ENCODE measurements at regions not wholly inside any gene's neighbourhood (a gene's known extent, or its start where the extent isn't known, plus 50 kb on each side); places are given as distances from the start of the nearest gene placed in this dataset.

DNA sequence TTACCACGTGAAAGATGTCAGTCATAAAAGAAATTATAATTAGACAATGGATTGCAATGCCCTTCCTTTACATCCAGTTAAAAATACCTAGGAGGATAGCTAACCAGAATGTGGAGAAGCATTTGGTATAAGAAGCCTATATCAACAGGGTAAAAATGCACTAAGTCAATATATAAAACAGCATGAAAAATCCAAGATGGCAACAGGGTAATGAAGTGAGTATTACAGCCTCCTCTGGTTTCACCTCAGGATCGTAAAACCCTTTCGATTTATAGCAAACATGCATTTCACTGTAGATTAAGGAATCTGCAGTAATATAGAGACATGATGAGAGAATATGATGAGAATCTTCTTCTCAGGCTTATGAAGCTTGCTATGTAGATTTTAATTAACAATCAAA lies 999.3 kb downstream of the NR2F1-AS1 start:
- no peak overlapping the region for H3K4me3 Mint-ChIP-seq
- intact Hi-C loops (cut with micrococcal nuclease) = no loop called here
- DNase-seq = no peak
- ChIA-PET CTCF (no interaction called here), POLR2A (no interaction called here)
- no peak for ATAC-seq
- no peak overlapping the region for H3K27ac Mint-ChIP-seq
- H3K36me3 Mint-ChIP-seq (ENCODE audit: low read depth) = no peaks in the 10 kb centered on the region
- peaks cover 3% of the 10 kb centered on the region for H3K9me3 Mint-ChIP-seq
- no peaks in the 10 kb centered on the region for H3K4me1 Mint-ChIP-seq (ENCODE audit: low read depth)
- TF ChIP-seq, protein P1, sequence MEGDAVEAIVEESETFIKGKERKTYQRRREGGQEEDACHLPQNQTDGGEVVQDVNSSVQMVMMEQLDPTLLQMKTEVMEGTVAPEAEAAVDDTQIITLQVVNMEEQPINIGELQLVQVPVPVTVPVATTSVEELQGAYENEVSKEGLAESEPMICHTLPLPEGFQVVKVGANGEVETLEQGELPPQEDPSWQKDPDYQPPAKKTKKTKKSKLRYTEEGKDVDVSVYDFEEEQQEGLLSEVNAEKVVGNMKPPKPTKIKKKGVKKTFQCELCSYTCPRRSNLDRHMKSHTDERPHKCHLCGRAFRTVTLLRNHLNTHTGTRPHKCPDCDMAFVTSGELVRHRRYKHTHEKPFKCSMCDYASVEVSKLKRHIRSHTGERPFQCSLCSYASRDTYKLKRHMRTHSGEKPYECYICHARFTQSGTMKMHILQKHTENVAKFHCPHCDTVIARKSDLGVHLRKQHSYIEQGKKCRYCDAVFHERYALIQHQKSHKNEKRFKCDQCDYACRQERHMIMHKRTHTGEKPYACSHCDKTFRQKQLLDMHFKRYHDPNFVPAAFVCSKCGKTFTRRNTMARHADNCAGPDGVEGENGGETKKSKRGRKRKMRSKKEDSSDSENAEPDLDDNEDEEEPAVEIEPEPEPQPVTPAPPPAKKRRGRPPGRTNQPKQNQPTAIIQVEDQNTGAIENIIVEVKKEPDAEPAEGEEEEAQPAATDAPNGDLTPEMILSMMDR (IDR thresholded peaks at IDR 0.05) = no peak
- H3K27me3 Mint-ChIP-seq = no peaks in the 10 kb centered on the region

DNA sequence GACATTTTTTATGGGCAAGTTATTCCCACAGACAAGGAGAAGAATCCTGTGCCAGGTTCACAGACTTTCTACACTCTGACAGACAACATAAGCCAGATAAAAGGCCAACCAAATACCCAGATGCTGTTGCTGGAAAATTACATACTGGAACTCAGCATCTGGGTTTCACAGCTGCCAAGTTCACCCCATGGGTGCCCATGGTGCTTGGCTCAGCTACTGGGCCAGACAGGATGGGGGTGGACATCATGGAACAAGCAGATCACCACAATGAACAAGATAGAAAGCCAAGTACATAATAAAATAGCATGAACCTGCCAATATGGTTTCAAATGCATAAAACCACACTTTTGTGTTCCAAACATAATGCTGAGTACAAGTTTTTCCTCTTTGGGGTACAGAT lies 999.8 kb downstream of the NR2F1-AS1 start:
- ChIA-PET CTCF (no interaction called here), POLR2A (no interaction called here)
- Mint-ChIP-seq H3K4me1 (ENCODE audit: low read depth) (no peaks in the 10 kb centered on the region), H3K4me3 (no peak overlapping the region), H3K27ac (no peak overlapping the region), H3K9me3 (peaks cover 3% of the 10 kb centered on the region), H3K36me3 (ENCODE audit: low read depth) (no peaks in the 10 kb centered on the region), H3K27me3 (no peaks in the 10 kb centered on the region)
- no peak for ATAC-seq
- DNase-seq = no peak
- intact Hi-C loops (cut with micrococcal nuclease) = no loop called here
- TF ChIP-seq, protein P1 (IDR thresholded peaks at IDR 0.05) = no peak

DNA sequence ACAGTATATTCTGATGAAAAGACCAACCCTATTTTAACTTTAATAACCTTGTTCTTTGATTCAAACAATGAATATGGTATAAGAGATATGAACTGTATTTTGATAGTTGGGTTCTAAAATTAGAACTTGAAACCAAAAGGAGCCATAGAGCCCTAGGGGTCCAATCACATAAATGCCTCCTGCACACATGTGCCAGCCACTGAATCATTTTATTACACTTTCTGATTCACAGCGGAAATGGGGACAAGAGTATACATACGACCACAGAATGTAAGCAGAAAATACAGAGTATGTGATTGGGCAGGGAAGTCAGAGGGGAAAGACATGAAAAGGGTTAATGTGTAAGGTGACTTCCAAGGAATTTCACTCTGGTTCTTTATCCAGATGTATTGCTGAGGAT lies 1000.2 kb downstream of the NR2F1-AS1 start:
- peaks cover 3% of the 10 kb centered on the region for H3K9me3 Mint-ChIP-seq
- POLR2A ChIA-PET = no interaction called here

DNA sequence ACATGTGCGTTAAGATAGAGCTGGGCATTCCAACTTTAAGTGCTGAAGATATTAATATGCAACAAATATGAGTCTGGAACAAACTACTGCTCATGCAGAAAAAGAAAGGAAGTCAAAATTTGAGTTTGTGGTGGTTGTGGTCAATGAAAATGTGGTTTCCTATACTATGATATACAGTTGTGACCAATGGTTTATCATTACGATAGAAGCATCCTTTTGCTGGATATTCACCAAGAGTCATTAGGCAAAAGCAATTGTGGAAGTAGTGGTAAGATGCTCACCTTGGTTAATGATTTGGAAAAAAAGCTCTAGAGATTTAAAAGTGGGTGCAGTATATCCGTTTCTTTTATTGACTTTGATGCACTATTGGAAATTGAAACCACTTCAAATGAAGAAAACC lies 1007.0 kb downstream of the NR2F1-AS1 start:
- H3K27me3 Mint-ChIP-seq = no peaks in the 10 kb centered on the region
- ChIA-PET POLR2A (no interaction called here), CTCF (no interaction called here)
- intact Hi-C loops (cut with micrococcal nuclease) = no loop called here
- H3K27ac Mint-ChIP-seq = no peak overlapping the region
- DNase-seq = no peak
- H3K9me3 Mint-ChIP-seq = peaks cover 2% of the 10 kb centered on the region
- no peaks in the 10 kb centered on the region for H3K36me3 Mint-ChIP-seq (ENCODE audit: low read depth)
- TF ChIP-seq, protein P1 (IDR thresholded peaks at IDR 0.05) = no peak
- no peaks in the 10 kb centered on the region for H3K4me1 Mint-ChIP-seq (ENCODE audit: low read depth)
- ATAC-seq = no peak
- no peak overlapping the region for H3K4me3 Mint-ChIP-seq

More for the DNA sequence above, 1000.2 kb downstream of the NR2F1-AS1 start:
- Mint-ChIP-seq H3K27ac (no peak overlapping the region), H3K4me3 (no peak overlapping the region), H3K27me3 (no peaks in the 10 kb centered on the region), H3K36me3 (ENCODE audit: low read depth) (no peaks in the 10 kb centered on the region), H3K4me1 (ENCODE audit: low read depth) (no peaks in the 10 kb centered on the region)
- intact Hi-C loops (cut with micrococcal nuclease) = no loop called here
- CTCF ChIA-PET = no interaction called here
- TF ChIP-seq, protein P1 (IDR thresholded peaks at IDR 0.05) = no peak
- ATAC-seq (no peak), DNase-seq (no peak)

DNA sequence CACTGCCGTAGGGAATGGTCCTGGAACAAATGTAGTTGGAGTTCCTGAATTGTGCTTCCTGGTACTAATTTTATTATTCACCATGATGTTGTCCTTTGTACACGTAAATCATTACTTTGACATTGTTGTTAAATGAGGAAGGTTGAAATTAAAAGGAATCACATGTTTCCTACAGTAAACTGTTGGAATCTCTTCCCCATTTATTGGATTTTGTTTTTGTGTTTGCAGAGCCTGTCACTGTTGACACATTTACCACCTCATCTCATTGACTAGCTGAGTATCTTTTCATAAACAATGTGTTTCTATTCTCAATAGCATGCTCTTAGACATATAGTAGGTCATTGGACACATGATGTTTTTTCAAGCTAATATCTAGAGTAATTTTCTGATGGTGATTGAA lies 1012.5 kb downstream of the NR2F1-AS1 start:
- DNase-seq (no peak), ATAC-seq (no peak)
- ChIA-PET CTCF (no interaction called here), POLR2A (no interaction called here)
- no peaks in the 10 kb centered on the region for H3K27me3 Mint-ChIP-seq
- H3K4me1 Mint-ChIP-seq (ENCODE audit: low read depth) = no peaks in the 10 kb centered on the region
- H3K4me3 Mint-ChIP-seq = no peak overlapping the region
- no peaks in the 10 kb centered on the region for H3K9me3 Mint-ChIP-seq
- H3K36me3 Mint-ChIP-seq (ENCODE audit: low read depth) = no peaks in the 10 kb centered on the region
- intact Hi-C loops (cut with micrococcal nuclease) = no loop called here
- H3K27ac Mint-ChIP-seq = no peak overlapping the region
- TF ChIP-seq, protein P1 (IDR thresholded peaks at IDR 0.05) = no peak

All from activated CD8-positive, alpha-beta T cell treated with anti-CD3 and anti-CD28 coated beads for 36 hours (primary cell).